SK-N-SH treated with all-trans-retinoic acid at 6 μM for 48 hours (cell line): ENCODE measurements at regions not wholly inside any gene's neighbourhood (a gene's known extent, or its start where the extent isn't known, plus 50 kb on each side); places are given as distances from the start of the nearest gene placed in this dataset.

Source experiments
- ARNTL ChIP-seq: fragments of 450-650 bp; formaldehyde crosslinking; IDR thresholded peaks from 2 replicates; pipeline ENCODE4 v1.5.0; 2020; ENCODE audit warnings: low read depth, mild to moderate bottlenecking, moderate library complexity, borderline replicate concordance
- CREB5 ChIP-seq: fragments of 250-450 bp; sonication (Bioruptor Pico); IDR thresholded peaks from 2 replicates; pipeline ENCODE4 v1.5.1; 2020; ENCODE audit warnings: low read depth, mild to moderate bottlenecking, moderate library complexity
- CSRNP3 ChIP-seq: fragments of 250-450 bp; sonication (Bioruptor Pico); IDR thresholded peaks from 2 replicates; pipeline ENCODE4 v1.5.1; 2021; ENCODE audit warnings: mild to moderate bottlenecking, moderate library complexity
- GLIS3 ChIP-seq: fragments of 250-450 bp; sonication (Bioruptor Pico); IDR thresholded peaks from 2 replicates; pipeline ENCODE4 v1.5.0; 2020; ENCODE audit warnings: mild to moderate bottlenecking, moderate library complexity
- OSR1 ChIP-seq: fragments of 250-450 bp; sonication (Bioruptor Pico); IDR thresholded peaks from 2 replicates; pipeline ENCODE4 v1.8.0; 2022; ENCODE audit warnings: moderate library complexity, mild to moderate bottlenecking, inconsistent platforms
- PATZ1 ChIP-seq: fragments of 250-450 bp; sonication (Bioruptor Pico); IDR thresholded peaks from 2 replicates; pipeline ENCODE4 v1.8.0; 2020; ENCODE audit warnings: mild to moderate bottlenecking, moderate library complexity, borderline replicate concordance
- PPARA ChIP-seq: fragments of 250-450 bp; sonication (Bioruptor Pico); IDR thresholded peaks from 2 replicates; pipeline ENCODE4 v1.5.0; 2020; ENCODE audit warnings: mild to moderate bottlenecking, borderline replicate concordance
- SNAI2 ChIP-seq: fragments of 250-450 bp; sonication (Bioruptor Pico); IDR thresholded peaks from 2 replicates; pipeline ENCODE4 v1.5.0; 2020; ENCODE audit warnings: mild to moderate bottlenecking, moderate library complexity
- TCF4 ChIP-seq: fragments of 250-450 bp; sonication (Bioruptor Pico); IDR thresholded peaks from 2 replicates; pipeline ENCODE4 v1.8.0; 2021; ENCODE audit warnings: mild to moderate bottlenecking, moderate library complexity, borderline replicate concordance
- ZC3H10 ChIP-seq: fragments of 250-450 bp; sonication (Bioruptor Pico); IDR thresholded peaks from 2 replicates; pipeline ENCODE4 v1.5.1; 2021; ENCODE audit warnings: mild to moderate bottlenecking, moderate library complexity
- ZFP3 ChIP-seq: fragments of 250-450 bp; sonication (Bioruptor Pico); IDR thresholded peaks from 2 replicates; pipeline ENCODE4 v1.5.0; 2020; ENCODE audit warnings: mild to moderate bottlenecking, moderate library complexity
- ZFP30 ChIP-seq: fragments of 450-650 bp; formaldehyde crosslinking; IDR thresholded peaks from 2 replicates; pipeline ENCODE4 v1.5.0; 2022; ENCODE audit warnings: mild to moderate bottlenecking, moderate library complexity
- ZNF8 ChIP-seq: fragments of 450-650 bp; formaldehyde crosslinking; IDR thresholded peaks from 2 replicates; pipeline ENCODE4 v1.5.0; 2020; ENCODE audit warnings: mild to moderate bottlenecking, moderate library complexity

DNA sequence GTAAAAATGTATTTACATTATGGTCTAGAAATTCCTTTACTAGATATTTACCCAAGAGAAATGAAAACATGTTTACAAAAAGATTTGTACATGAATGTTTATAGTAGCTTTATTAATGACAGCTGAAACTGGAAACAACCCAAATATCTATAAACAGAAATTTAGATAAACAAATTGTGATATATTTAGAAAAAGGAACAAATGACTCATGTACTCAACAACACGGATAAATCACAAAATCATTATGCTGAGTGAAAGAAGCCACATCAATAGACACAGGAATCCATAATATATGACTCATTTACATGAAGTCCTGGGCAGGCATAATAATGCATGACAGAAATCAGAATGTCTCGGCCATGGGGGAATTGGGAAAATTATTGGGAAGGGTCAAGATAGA lies 1020.2 kb downstream of the SQOR start:
- TF ChIP-seq PATZ1 (CRISPR knock-in tag), result no peak
- no peak for TF ChIP-seq SNAI2 (CRISPR knock-in tag)
- TF ChIP-seq ZFP30, result no peak
- TF ChIP-seq ARNTL (CRISPR knock-in tag), result no peak
- no peak for TF ChIP-seq CSRNP3 (CRISPR knock-in tag)
- no peak for TF ChIP-seq CREB5
- TF ChIP-seq ZFP3 (CRISPR knock-in tag), result no peak
- no peak for TF ChIP-seq TCF4 (CRISPR knock-in tag)
- no peak for TF ChIP-seq OSR1 (CRISPR knock-in tag)
- TF ChIP-seq PPARA (CRISPR knock-in tag), result no peak
- no peak for TF ChIP-seq GLIS3 (CRISPR knock-in tag)
- TF ChIP-seq ZNF8 (CRISPR knock-in tag), result no peak
- no peak for TF ChIP-seq ZC3H10 (CRISPR knock-in tag)
